K562 (cell line): ENCODE measurements at regions not wholly inside any gene's neighbourhood (a gene's known extent, or its start where the extent isn't known, plus 50 kb on each side); places are given as distances from the start of the nearest gene placed in this dataset.

ENCODE experiments used
- CHD2 ChIP-seq: IDR thresholded peaks from 2 replicates; pipeline ENCODE4 v1.6.1; 2011; ENCODE audit warnings: low read depth, low read length
- HNRNPLL ChIP-seq: fragments of 200-400 bp; formaldehyde crosslinking; IDR thresholded peaks from 2 replicates; pipeline ENCODE4 v1.6.1; 2017; ENCODE audit warnings: low read length, low read depth, mild to moderate bottlenecking; ENCODE audit not compliant: poor library complexity, severe bottlenecking
- MBD2 ChIP-seq: sonication (generic); IDR thresholded peaks from 2 replicates; pipeline ENCODE4 v1.6.1; 2016; ENCODE audit warnings: low read depth, borderline replicate concordance
- PML ChIP-seq: IDR thresholded peaks from 2 replicates; pipeline ENCODE4 v1.6.1; 2012; ENCODE audit warnings: low read length, inconsistent platforms
- POLR2AphosphoS5 ChIP-seq: IDR thresholded peaks from 2 replicates; pipeline ENCODE4 v1.6.1; 2011; ENCODE audit warnings: mild to moderate bottlenecking, low read depth, low read length, moderate library complexity; ENCODE audit not compliant: control insufficient read depth, insufficient read depth
- POLR3G ChIP-seq: IDR thresholded peaks from 2 replicates; pipeline ENCODE4 v1.6.1; 2011; ENCODE audit not compliant: insufficient read length, insufficient replicate concordance; ENCODE audit errors: extremely low read depth
- RAD21 ChIP-seq, 2 experiments: fragments of 250-450 bp in 1 of 2; fragments of 450-650 bp in 1 of 2; sonication (Bioruptor Pico) in 1 of 2; formaldehyde crosslinking in 1 of 2; IDR thresholded peaks in 1 of 2; conservative IDR thresholded peaks in 1 of 2; 2 replicates each; pipeline versions ENCODE4 v1.4.0 to v1.8.0; 2020 to 2022; ENCODE audit warnings: mild to moderate bottlenecking in 2 of 2, moderate library complexity in 1 of 2
- SIN3A ChIP-seq, 2 experiments: fragments of 150-350 bp in 1 of 2; IDR thresholded peaks; 2 replicates each; pipeline ENCODE4 v1.6.1; 2011 to 2016; ENCODE audit warnings: borderline replicate concordance in 2 of 2, low read depth in 2 of 2, low read length in 2 of 2, mild to moderate bottlenecking in 2 of 2, moderate library complexity in 2 of 2; ENCODE audit not compliant: control insufficient read depth in 1 of 2
- TRIM28 ChIP-seq: fragments of 450-650 bp; IDR thresholded peaks from 2 replicates; pipeline ENCODE4 v1.6.1; 2017
- ZNF12 ChIP-seq: sonication (generic); formaldehyde crosslinking; IDR thresholded peaks from 2 replicates; pipeline ENCODE4 v1.4.0; 2020; ENCODE audit warnings: mild to moderate bottlenecking, missing genetic modification reagents
- ZNF146 ChIP-seq: IDR thresholded peaks from one replicate; pipeline ENCODE4 v1.6.1; 2018; ENCODE audit warnings: missing compliant biosample characterization; ENCODE audit not compliant: unreplicated experiment
- ZNF311 ChIP-seq: fragments of 250-450 bp; sonication (Bioruptor Pico); IDR thresholded peaks from 2 replicates; pipeline ENCODE4 v1.4.0; 2020; ENCODE audit warnings: mild to moderate bottlenecking, moderate library complexity
- ZNF785 ChIP-seq: fragments of 250-450 bp; sonication (Bioruptor Pico); IDR thresholded peaks from 2 replicates; pipeline ENCODE4 v1.4.0; 2020; ENCODE audit warnings: mild to moderate bottlenecking

- no peak for TF ChIP-seq CHD2
- TF ChIP-seq POLR2AphosphoS5 = no peak
- no peak for TF ChIP-seq MBD2
- no peak for TF ChIP-seq ZNF146 (CRISPR knock-in tag)
- no peak for TF ChIP-seq POLR3G
- TF ChIP-seq RAD21 (CRISPR knock-in tag; conservative IDR thresholded peaks at IDR 0.05 in 1 of 2, IDR thresholded peaks at IDR 0.05 in 1 of 2) = no peak
- TF ChIP-seq SIN3A (IDR thresholded peaks at IDR 0.05; ENCODE audit: borderline replicate concordance in 2 of 2, control insufficient read depth in 1 of 2, low read depth in 2 of 2, low read length in 2 of 2) = no peak
- TF ChIP-seq ZNF311 (CRISPR knock-in tag) = no peak
- no peak for TF ChIP-seq ZNF785
- TF ChIP-seq TRIM28 = no peak
- no peak for TF ChIP-seq HNRNPLL
- TF ChIP-seq PML = no peak
- no peak for TF ChIP-seq ZNF12
Measured at GRCh38 chr12:92634202-92634601, 68.6 kb upstream of the PLEKHG7 start.
